ENCODE measurements at regions not wholly inside any gene's neighbourhood (a gene's known extent, or its start where the extent isn't known, plus 50 kb on each side); places are given as distances from the start of the nearest gene placed in this dataset.

DNA sequence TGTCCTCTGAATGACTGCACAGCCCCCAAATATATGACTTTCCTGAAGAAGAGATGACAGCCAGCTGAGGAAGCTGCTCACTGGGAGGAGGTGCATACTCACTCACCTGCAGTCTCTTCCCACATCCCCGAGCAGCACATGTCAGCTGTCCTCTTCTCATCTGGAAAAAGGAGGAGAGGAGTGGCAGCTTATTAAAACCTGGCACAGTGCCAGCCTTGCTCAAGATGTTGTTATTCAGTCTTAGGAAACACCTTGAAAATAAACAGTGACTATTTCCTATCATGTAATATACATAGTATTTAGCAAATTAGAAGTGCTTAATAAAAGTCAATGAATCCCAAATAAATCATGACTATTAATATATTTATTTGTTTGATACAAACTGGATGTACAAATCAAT is 232.9 kb downstream of the EPM2A start:
- Histone ChIP-seq H3K36me3 (no peaks in the 10 kb centered on the region), H3K9me3 (peaks cover 0 to under 1% (median 0%) of the 10 kb centered on the region in 4 donors), H3K4me3 (no peak overlapping the region), H3K27me3 (no peaks in the 10 kb centered on the region), H3K4me1 (no peaks in the 10 kb centered on the region), H3K27ac (no peak overlapping the region)
- TF ChIP-seq POLR2A (IDR thresholded peaks at IDR 0.05) (no peak), CTCF (IDR thresholded peaks at IDR 0.05) (no peak)
- no peak for DNase-seq

GRCh38 chr6:145506136-145506535 is 229.2 kb downstream of the EPM2A start:
- no peaks in the 10 kb centered on the region for H3K27me3 ChIP-seq
- no peak overlapping the region for H3K27ac ChIP-seq
- H3K36me3 ChIP-seq: no peaks in the 10 kb centered on the region
- DNase-seq: no peak
- no peak overlapping the region for H3K4me3 ChIP-seq
- TF ChIP-seq POLR2A (IDR thresholded peaks at IDR 0.05) (no peak), CTCF (IDR thresholded peaks at IDR 0.05) (no peak)
- no peaks in the 10 kb centered on the region for H3K4me1 ChIP-seq
- peaks cover 0 to 10% (median 0%) of the 10 kb centered on the region in 4 donors for H3K9me3 ChIP-seq

DNA sequence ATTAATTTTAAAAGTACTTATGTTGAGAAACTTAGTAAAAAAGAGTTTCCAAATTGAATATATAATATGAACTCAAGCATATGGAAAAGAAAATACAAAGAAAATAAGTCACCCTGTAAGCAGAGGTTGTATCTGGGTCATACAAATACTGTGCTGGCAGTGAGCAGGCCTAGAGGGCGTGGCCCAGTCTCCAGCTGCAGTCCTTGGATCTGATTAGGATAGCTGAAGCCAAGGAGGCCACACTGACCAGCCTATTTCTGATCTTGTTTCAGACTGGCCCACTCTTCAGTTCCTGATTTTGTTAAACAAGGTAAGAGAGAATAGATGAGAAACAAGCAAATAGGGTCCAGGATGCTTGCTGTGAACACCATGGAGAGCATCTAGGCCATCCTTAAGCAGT is 228.8 kb downstream of the EPM2A start:
- peaks cover 0 to 10% (median 0%) of the 10 kb centered on the region in 4 donors for H3K9me3 ChIP-seq
- no peak overlapping the region for H3K4me3 ChIP-seq
- TF ChIP-seq CTCF (IDR thresholded peaks at IDR 0.05) (no peak), POLR2A (IDR thresholded peaks at IDR 0.05) (no peak)
- no peak overlapping the region for H3K27ac ChIP-seq
- no peaks in the 10 kb centered on the region for H3K27me3 ChIP-seq
- H3K4me1 ChIP-seq: no peaks in the 10 kb centered on the region
- H3K36me3 ChIP-seq: no peaks in the 10 kb centered on the region
- DNase-seq: no peak

DNA sequence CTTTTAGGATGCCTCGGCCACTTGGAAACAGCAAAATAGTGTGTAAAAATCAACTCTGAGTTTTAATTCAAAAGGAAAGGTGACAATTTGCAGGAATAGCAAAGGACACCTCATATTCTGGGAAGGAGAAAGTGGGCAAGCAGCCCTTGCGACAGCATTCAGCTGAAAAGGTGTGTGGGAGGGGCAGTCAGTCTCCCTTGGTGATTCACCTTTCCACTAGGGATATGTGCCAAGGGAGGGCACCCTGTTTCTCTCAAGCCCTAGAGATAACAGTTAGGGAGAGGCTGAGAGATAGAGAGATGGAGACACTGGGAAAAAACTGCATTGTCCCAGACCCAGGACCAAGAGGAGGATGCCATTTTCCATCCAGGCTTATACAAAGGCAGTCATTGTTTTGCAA is 228.1 kb downstream of the EPM2A start:
- Histone ChIP-seq H3K4me1 (no peaks in the 10 kb centered on the region), H3K9me3 (peaks cover 0 to 10% (median 0%) of the 10 kb centered on the region in 4 donors), H3K36me3 (no peaks in the 10 kb centered on the region), H3K27ac (no peak overlapping the region), H3K27me3 (no peaks in the 10 kb centered on the region), H3K4me3 (no peak overlapping the region)
- DNase-seq: no peak
- TF ChIP-seq POLR2A (IDR thresholded peaks at IDR 0.05) (no peak), CTCF (IDR thresholded peaks at IDR 0.05) (no peak)

DNA sequence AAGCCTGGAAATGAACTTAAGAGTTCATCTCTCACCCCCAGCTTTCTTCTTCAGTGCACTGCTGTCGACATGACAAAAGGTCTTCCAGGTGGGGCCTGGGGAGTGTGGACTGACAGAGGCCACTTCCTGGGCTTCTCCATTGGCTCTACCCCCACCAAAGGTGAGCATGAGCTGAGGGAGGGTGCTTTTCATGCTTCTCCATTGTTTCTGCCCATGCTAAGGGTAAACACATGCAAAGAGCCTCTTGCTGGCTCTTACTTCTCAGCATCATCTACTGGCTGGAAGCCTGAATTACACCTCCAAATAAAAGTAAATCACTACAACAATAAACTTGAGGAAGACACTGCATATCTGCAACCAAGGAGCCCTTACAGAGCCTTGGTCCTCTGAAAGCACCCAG is 227.2 kb downstream of the EPM2A start:
- TF ChIP-seq POLR2A (IDR thresholded peaks at IDR 0.05) (no peak), CTCF (IDR thresholded peaks at IDR 0.05) (no peak)
- Histone ChIP-seq H3K4me1 (no peaks in the 10 kb centered on the region), H3K4me3 (no peak overlapping the region), H3K9me3 (peaks cover 0 to 10% (median 0%) of the 10 kb centered on the region in 4 donors), H3K27me3 (no peaks in the 10 kb centered on the region), H3K36me3 (no peaks in the 10 kb centered on the region), H3K27ac (no peak overlapping the region)
- DNase-seq: no peak

DNA sequence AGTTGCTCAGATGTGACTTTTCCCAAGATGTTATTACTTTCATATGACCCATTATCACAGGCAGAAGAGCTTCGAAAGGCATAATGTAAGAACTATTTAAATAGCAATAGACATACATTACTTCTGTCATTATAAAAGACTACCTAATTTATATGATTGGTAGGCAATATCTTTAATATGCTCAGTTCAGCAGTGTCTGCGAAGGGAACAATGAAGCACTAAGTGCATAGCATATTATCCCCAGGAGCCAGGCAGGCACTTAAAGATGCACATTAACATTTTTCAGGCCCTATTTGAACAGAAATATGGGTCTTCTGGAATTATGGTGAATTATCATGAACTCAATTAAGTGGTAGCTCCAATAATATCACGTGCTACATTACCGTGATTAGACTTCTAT is 217.8 kb downstream of the EPM2A start:
- Histone ChIP-seq H3K27ac (no peak overlapping the region), H3K4me1 (no peaks in the 10 kb centered on the region), H3K9me3 (no peaks in the 10 kb centered on the region), H3K27me3 (no peaks in the 10 kb centered on the region), H3K36me3 (no peaks in the 10 kb centered on the region), H3K4me3 (no peak overlapping the region)
- no peak for DNase-seq
- TF ChIP-seq POLR2A (IDR thresholded peaks at IDR 0.05) (no peak), CTCF (IDR thresholded peaks at IDR 0.05) (no peak)

All from Peyer's patch (tissue), 4 donors.